HUES48 (cell line): ENCODE measurements at regions not wholly inside any gene's neighbourhood (a gene's known extent, or its start where the extent isn't known, plus 50 kb on each side); places are given as distances from the start of the nearest gene placed in this dataset.

Experiments used
- H3K27ac ChIP-seq: one replicate; pipeline ENCODE4 v1.7.0; 2013; ENCODE audit warnings: low read depth, low read length, inconsistent platforms
- H3K27me3 ChIP-seq: 2 replicates; pipeline ENCODE4 v1.6.1; 2013; ENCODE audit warnings: mild to moderate bottlenecking, low read length; ENCODE audit not compliant: control insufficient read depth, insufficient read depth
- H3K36me3 ChIP-seq: 2 replicates; pipeline ENCODE4 v1.6.1; 2013; ENCODE audit warnings: low read length; ENCODE audit not compliant: control insufficient read depth, insufficient read depth
- H3K4me1 ChIP-seq: 2 replicates; pipeline ENCODE4 v1.6.1; 2013; ENCODE audit warnings: mild to moderate bottlenecking, low read length; ENCODE audit not compliant: control insufficient read depth, insufficient read depth
- H3K4me3 ChIP-seq: 2 replicates; pipeline ENCODE4 v1.5.1; 2013; ENCODE audit warnings: mild to moderate bottlenecking, low read depth, low read length
- H3K9ac ChIP-seq: 2 replicates; pipeline ENCODE4 v1.6.1; 2013; ENCODE audit warnings: mild to moderate bottlenecking, low read depth, low read length, moderate library complexity
- H3K9me3 ChIP-seq: 2 replicates; pipeline ENCODE4 v1.6.1; 2013; ENCODE audit warnings: low read length; ENCODE audit not compliant: control insufficient read depth, insufficient read depth

- H3K9me3 ChIP-seq: no peaks in the 10 kb centered on the region
- H3K27me3 ChIP-seq: peaks cover 62% of the 10 kb centered on the region
- no peaks in the 10 kb centered on the region for H3K36me3 ChIP-seq
- H3K9ac ChIP-seq: no peak overlapping the region
- peaks cover 48% of the 10 kb centered on the region for H3K4me1 ChIP-seq
- peak overlapping the region; percentile 81 for H3K27ac ChIP-seq
- peak overlapping the region; percentile 53 for H3K4me3 ChIP-seq
These were observed 59.3 kb upstream of the UBE2E1 start for GRCh38 chr3:23746441-23746840.

- no peaks in the 10 kb centered on the region for H3K36me3 ChIP-seq
- peaks cover 53% of the 10 kb centered on the region for H3K4me1 ChIP-seq
- no peak overlapping the region for H3K9ac ChIP-seq
- H3K9me3 ChIP-seq: no peaks in the 10 kb centered on the region
- H3K27ac ChIP-seq: no peak overlapping the region
- H3K27me3 ChIP-seq: peaks cover 48% of the 10 kb centered on the region
- H3K4me3 ChIP-seq: no peak overlapping the region
These were observed 57.9 kb upstream of the UBE2E1 start for GRCh38 chr3:23747841-23748240.

- H3K4me1 ChIP-seq: peaks cover 47% of the 10 kb centered on the region
- H3K9ac ChIP-seq: no peak overlapping the region
- H3K9me3 ChIP-seq: no peaks in the 10 kb centered on the region
- H3K27me3 ChIP-seq: peaks cover 41% of the 10 kb centered on the region
- H3K27ac ChIP-seq: no peak overlapping the region
- no peaks in the 10 kb centered on the region for H3K36me3 ChIP-seq
- no peak overlapping the region for H3K4me3 ChIP-seq
These were observed 57.2 kb upstream of the UBE2E1 start for GRCh38 chr3:23748398-23749110.

GRCh38 chr3:23749609-23750008 is 56.1 kb upstream of the UBE2E1 start:
- H3K36me3 ChIP-seq: no peaks in the 10 kb centered on the region
- H3K27ac ChIP-seq: no peak overlapping the region

GRCh38 chr3:23750573-23751210 is 55.1 kb upstream of the UBE2E1 start:
- H3K9me3 ChIP-seq: no peaks in the 10 kb centered on the region
- H3K4me3 ChIP-seq: peak overlapping the region; percentile 33
- no peak overlapping the region; the same call in 1 of the 2 replicates for H3K9ac ChIP-seq
- H3K27me3 ChIP-seq: peaks cover 19% of the 10 kb centered on the region
- peak overlapping the region; percentile 61 for H3K27ac ChIP-seq
- no peaks in the 10 kb centered on the region for H3K36me3 ChIP-seq
- H3K4me1 ChIP-seq: peaks cover 35% of the 10 kb centered on the region

More at GRCh38 chr3:23749609-23750008, 56.1 kb upstream of the UBE2E1 start:
- Histone ChIP-seq H3K9me3 (no peaks in the 10 kb centered on the region), H3K4me1 (peaks cover 38% of the 10 kb centered on the region), H3K27me3 (peaks cover 30% of the 10 kb centered on the region), H3K4me3 (no peak overlapping the region), H3K9ac (no peak overlapping the region)

- Histone ChIP-seq H3K36me3 (no peaks in the 10 kb centered on the region), H3K27ac (peak overlapping the region; percentile 61), H3K4me3 (peak overlapping the region; percentile 33), H3K27me3 (peaks cover 14% of the 10 kb centered on the region), H3K4me1 (peaks cover 31% of the 10 kb centered on the region), H3K9ac (no peak overlapping the region; the same call in 1 of the 2 replicates), H3K9me3 (no peaks in the 10 kb centered on the region)
These were observed 54.5 kb upstream of the UBE2E1 start for GRCh38 chr3:23751212-23751723.

GRCh38 chr3:23752126-23752525 is 53.6 kb upstream of the UBE2E1 start:
- Histone ChIP-seq H3K4me3 (no peak overlapping the region), H3K36me3 (no peaks in the 10 kb centered on the region), H3K27me3 (peaks cover 11% of the 10 kb centered on the region; the same call in 1 of the 2 replicates), H3K9me3 (no peaks in the 10 kb centered on the region), H3K4me1 (peaks cover 24% of the 10 kb centered on the region), H3K27ac (no peak overlapping the region), H3K9ac (no peak overlapping the region)

- H3K9ac ChIP-seq: no peak overlapping the region
- peaks cover 21% of the 10 kb centered on the region for H3K4me1 ChIP-seq
- no peaks in the 10 kb centered on the region for H3K36me3 ChIP-seq
- no peaks in the 10 kb centered on the region; the same call in 1 of the 2 replicates for H3K27me3 ChIP-seq
- no peaks in the 10 kb centered on the region for H3K9me3 ChIP-seq
- H3K27ac ChIP-seq: no peak overlapping the region
- no peak overlapping the region for H3K4me3 ChIP-seq
These were observed 51.5 kb upstream of the UBE2E1 start for GRCh38 chr3:23754215-23754614.
